Neural cell (in vitro differentiated cells): ENCODE measurements at regions not wholly inside any gene's neighbourhood (a gene's known extent, or its start where the extent isn't known, plus 50 kb on each side); places are given as distances from the start of the nearest gene placed in this dataset.

Source experiments
- H2AFZ ChIP-seq: fragments of 200-600, 300-800 bp; sonication (generic), shearing (Covaris generic); 2 replicates; pipeline ENCODE4 v1.6.0; 2014; ENCODE audit warnings: low read depth, mild to moderate bottlenecking, antibody characterized with exemption, low read length, moderate library complexity
- H3F3A ChIP-seq: fragments of 200-600 bp; shearing (Covaris generic); 2 replicates; pipeline ENCODE4 v1.6.1; 2016; ENCODE audit warnings: mild to moderate bottlenecking, moderate library complexity, mixed read lengths, antibody characterized with exemption, low read length; ENCODE audit not compliant: insufficient read depth, poor library complexity, severe bottlenecking
- H3K27ac ChIP-seq: fragments of 200-600, 300-800 bp; sonication (generic), shearing (Covaris generic); 2 replicates; pipeline ENCODE4 v1.5.1; 2014; ENCODE audit warnings: mild to moderate bottlenecking, low read length, moderate library complexity
- H3K27me3 ChIP-seq: fragments of 300-800, 200-600 bp; sonication (generic), shearing (Covaris generic); 2 replicates; pipeline ENCODE4 v1.6.0; 2014; ENCODE audit warnings: mild to moderate bottlenecking, low read depth, low read length, moderate library complexity; ENCODE audit not compliant: insufficient read depth
- H3K36me3 ChIP-seq: fragments of 300-800, 200-600 bp; sonication (generic), shearing (Covaris generic); 2 replicates; pipeline ENCODE4 v1.5.1; 2014; ENCODE audit warnings: mild to moderate bottlenecking, antibody characterized with exemption, low read length, moderate library complexity; ENCODE audit not compliant: insufficient read depth
- H3K4me2 ChIP-seq: fragments of 300-800, 200-600 bp; sonication (generic), shearing (Covaris generic); 2 replicates; pipeline ENCODE4 v1.6.0; 2014; ENCODE audit warnings: mild to moderate bottlenecking, low read length
- H3K4me3 ChIP-seq: fragments of 300-800, 200-600 bp; sonication (generic), shearing (Covaris generic); 2 replicates; pipeline ENCODE4 v1.5.1; 2014; ENCODE audit warnings: mild to moderate bottlenecking, low read length, moderate library complexity
- H3K79me2 ChIP-seq: fragments of 200-600 bp; shearing (Covaris generic); replicated peaks from 2 replicates; pipeline ENCODE4 v1.6.0; 2014; ENCODE audit warnings: mild to moderate bottlenecking, low read length, moderate library complexity; ENCODE audit not compliant: insufficient read depth
- H3K9ac ChIP-seq: fragments of 300-800, 200-600 bp; sonication (generic), shearing (Covaris generic); 2 replicates; pipeline ENCODE4 v1.6.1; 2016; ENCODE audit warnings: mild to moderate bottlenecking, low read length, mixed read lengths
- H3K9me2 ChIP-seq: fragments of 200-600 bp; shearing (Covaris generic); 2 replicates; pipeline ENCODE4 v1.6.1; 2016; ENCODE audit warnings: mild to moderate bottlenecking, low read length, mixed read lengths; ENCODE audit not compliant: insufficient read depth
- H3K9me3 ChIP-seq: fragments of 200-600, 300-800 bp; sonication (generic), shearing (Covaris generic); 2 replicates; pipeline ENCODE4 v1.6.1; 2016; ENCODE audit warnings: mild to moderate bottlenecking, mixed run types, low read length, moderate library complexity, mixed read lengths
- H4K20me1 ChIP-seq: fragments of 200-600 bp; shearing (Covaris generic); 2 replicates; pipeline ENCODE4 v1.6.1; 2016; ENCODE audit warnings: mild to moderate bottlenecking, mixed run types; ENCODE audit not compliant: insufficient read depth
- EP300 ChIP-seq: fragments of 450-650 bp; conservative IDR thresholded peaks from 2 replicates; pipeline ENCODE4 v1.6.1; 2014; ENCODE audit warnings: antibody characterized with exemption, mild to moderate bottlenecking, moderate library complexity; ENCODE audit not compliant: poor library complexity, severe bottlenecking
- EZH2 ChIP-seq: fragments of 200-600, 300-800 bp; shearing (Covaris generic), sonication (generic); IDR thresholded peaks from 2 replicates; pipeline ENCODE4 v1.6.1; 2014; ENCODE audit warnings: antibody characterized with exemption, low read length, borderline replicate concordance, mild to moderate bottlenecking; ENCODE audit not compliant: insufficient read depth, poor library complexity, severe bottlenecking
- MXI1 ChIP-seq: fragments of 450-650 bp; conservative IDR thresholded peaks from 2 replicates; pipeline ENCODE4 v1.6.1; 2014; ENCODE audit warnings: antibody characterized with exemption, mild to moderate bottlenecking; ENCODE audit not compliant: poor library complexity, severe bottlenecking
- POLR2AphosphoS5 ChIP-seq: IDR thresholded peaks from 2 replicates; pipeline ENCODE4 v1.6.1; 2012
- RAD21 ChIP-seq: fragments of 450-650 bp; conservative IDR thresholded peaks from 2 replicates; pipeline ENCODE4 v1.6.1; 2014; ENCODE audit warnings: antibody characterized with exemption, mild to moderate bottlenecking, moderate library complexity
- SMC3 ChIP-seq: fragments of 450-650 bp; conservative IDR thresholded peaks from 2 replicates; pipeline ENCODE4 v1.6.1; 2014; ENCODE audit warnings: antibody characterized with exemption, mild to moderate bottlenecking, moderate library complexity; ENCODE audit not compliant: poor library complexity
- TAF1 ChIP-seq: IDR thresholded peaks from 2 replicates; pipeline ENCODE4 v1.6.1; 2012; ENCODE audit warnings: low read depth
- TF ChIP-seq, protein P1 (sequence below): IDR thresholded peaks from 2 replicates; pipeline ENCODE4 v1.6.1; 2012; ENCODE audit warnings: borderline replicate concordance
- TF ChIP-seq, protein P2 (sequence below): fragments of 450-650 bp; IDR thresholded peaks from 2 replicates; pipeline ENCODE4 v1.5.1; 2014; ENCODE audit warnings: antibody characterized with exemption, mild to moderate bottlenecking, moderate library complexity; ENCODE audit not compliant: poor library complexity, severe bottlenecking

DNA sequence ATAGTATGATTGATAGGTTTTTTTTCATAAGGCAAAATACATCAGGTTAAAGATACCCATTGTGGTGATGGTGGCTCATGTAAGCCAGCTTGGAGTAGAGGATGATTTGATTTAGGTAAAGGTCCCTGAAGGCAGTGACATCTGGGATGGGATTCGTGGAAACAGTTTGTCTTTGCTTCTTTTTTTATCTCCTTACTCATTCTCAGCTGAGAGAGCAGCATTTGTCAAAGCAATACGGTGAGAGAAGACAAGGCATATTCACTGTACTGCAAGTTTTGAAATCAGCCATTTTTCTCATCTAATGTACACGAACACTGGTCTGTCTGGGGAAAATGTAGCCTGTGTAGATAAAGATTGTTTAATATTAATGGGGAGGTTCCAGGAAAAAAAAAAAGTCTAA is 749.1 kb downstream of the SQOR start:
- H3K9me3 ChIP-seq = no peaks in the 10 kb centered on the region
- no peaks in the 10 kb centered on the region for H3F3A ChIP-seq
- no peak overlapping the region for H3K4me3 ChIP-seq
- no peaks in the 10 kb centered on the region for H3K36me3 ChIP-seq
- no peaks in the 10 kb centered on the region for H3K27me3 ChIP-seq
- H3K79me2 ChIP-seq = no peaks in the 10 kb centered on the region
- H4K20me1 ChIP-seq = no peaks in the 10 kb centered on the region
- no peaks in the 10 kb centered on the region for H3K9me2 ChIP-seq
- no peak overlapping the region for H3K9ac ChIP-seq
- TF ChIP-seq SMC3 (no peak), POLR2AphosphoS5 (no peak), EZH2 (no peak), RAD21 (no peak), TAF1 (no peak), EP300 (no peak), MXI1 (no peak)
- TF ChIP-seq, protein P1, sequence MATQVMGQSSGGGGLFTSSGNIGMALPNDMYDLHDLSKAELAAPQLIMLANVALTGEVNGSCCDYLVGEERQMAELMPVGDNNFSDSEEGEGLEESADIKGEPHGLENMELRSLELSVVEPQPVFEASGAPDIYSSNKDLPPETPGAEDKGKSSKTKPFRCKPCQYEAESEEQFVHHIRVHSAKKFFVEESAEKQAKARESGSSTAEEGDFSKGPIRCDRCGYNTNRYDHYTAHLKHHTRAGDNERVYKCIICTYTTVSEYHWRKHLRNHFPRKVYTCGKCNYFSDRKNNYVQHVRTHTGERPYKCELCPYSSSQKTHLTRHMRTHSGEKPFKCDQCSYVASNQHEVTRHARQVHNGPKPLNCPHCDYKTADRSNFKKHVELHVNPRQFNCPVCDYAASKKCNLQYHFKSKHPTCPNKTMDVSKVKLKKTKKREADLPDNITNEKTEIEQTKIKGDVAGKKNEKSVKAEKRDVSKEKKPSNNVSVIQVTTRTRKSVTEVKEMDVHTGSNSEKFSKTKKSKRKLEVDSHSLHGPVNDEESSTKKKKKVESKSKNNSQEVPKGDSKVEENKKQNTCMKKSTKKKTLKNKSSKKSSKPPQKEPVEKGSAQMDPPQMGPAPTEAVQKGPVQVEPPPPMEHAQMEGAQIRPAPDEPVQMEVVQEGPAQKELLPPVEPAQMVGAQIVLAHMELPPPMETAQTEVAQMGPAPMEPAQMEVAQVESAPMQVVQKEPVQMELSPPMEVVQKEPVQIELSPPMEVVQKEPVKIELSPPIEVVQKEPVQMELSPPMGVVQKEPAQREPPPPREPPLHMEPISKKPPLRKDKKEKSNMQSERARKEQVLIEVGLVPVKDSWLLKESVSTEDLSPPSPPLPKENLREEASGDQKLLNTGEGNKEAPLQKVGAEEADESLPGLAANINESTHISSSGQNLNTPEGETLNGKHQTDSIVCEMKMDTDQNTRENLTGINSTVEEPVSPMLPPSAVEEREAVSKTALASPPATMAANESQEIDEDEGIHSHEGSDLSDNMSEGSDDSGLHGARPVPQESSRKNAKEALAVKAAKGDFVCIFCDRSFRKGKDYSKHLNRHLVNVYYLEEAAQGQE = no peak
- TF ChIP-seq, protein P2, sequence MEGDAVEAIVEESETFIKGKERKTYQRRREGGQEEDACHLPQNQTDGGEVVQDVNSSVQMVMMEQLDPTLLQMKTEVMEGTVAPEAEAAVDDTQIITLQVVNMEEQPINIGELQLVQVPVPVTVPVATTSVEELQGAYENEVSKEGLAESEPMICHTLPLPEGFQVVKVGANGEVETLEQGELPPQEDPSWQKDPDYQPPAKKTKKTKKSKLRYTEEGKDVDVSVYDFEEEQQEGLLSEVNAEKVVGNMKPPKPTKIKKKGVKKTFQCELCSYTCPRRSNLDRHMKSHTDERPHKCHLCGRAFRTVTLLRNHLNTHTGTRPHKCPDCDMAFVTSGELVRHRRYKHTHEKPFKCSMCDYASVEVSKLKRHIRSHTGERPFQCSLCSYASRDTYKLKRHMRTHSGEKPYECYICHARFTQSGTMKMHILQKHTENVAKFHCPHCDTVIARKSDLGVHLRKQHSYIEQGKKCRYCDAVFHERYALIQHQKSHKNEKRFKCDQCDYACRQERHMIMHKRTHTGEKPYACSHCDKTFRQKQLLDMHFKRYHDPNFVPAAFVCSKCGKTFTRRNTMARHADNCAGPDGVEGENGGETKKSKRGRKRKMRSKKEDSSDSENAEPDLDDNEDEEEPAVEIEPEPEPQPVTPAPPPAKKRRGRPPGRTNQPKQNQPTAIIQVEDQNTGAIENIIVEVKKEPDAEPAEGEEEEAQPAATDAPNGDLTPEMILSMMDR = no peak
- H3K27ac ChIP-seq = no peak overlapping the region
- no peak overlapping the region for H2AFZ ChIP-seq
- H3K4me2 ChIP-seq = no peak overlapping the region

DNA sequence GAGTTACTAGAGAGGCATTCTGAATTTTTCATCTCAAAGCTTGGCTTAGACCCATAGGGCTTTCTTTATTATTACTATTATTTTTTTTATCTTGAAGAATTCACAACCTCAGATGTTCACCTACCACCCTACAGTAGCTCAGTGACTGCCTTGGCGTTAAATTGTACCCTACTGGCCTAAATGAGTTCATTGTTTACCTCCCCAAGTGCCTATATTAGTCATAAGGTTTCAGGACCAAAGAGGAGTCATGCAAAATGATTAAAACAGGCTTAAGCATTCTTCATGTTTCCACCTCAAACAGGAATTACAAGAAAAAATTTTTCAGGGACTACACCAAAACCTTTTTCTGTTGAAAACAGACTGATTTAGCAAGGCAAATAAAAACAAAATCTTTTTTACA is 751.5 kb downstream of the SQOR start:
- no peak overlapping the region for H3K9ac ChIP-seq
- H3K4me2 ChIP-seq = no peak overlapping the region
- TF ChIP-seq POLR2AphosphoS5 (no peak), RAD21 (no peak), MXI1 (no peak), SMC3 (no peak), EZH2 (no peak), TAF1 (no peak), EP300 (no peak)
- TF ChIP-seq, protein P2 = no peak
- TF ChIP-seq, protein P1 = no peak
- H2AFZ ChIP-seq = no peak overlapping the region
- H3K27ac ChIP-seq = no peak overlapping the region
- no peaks in the 10 kb centered on the region for H3K27me3 ChIP-seq
- H3K4me3 ChIP-seq = no peak overlapping the region
- H3F3A ChIP-seq = no peaks in the 10 kb centered on the region
- H4K20me1 ChIP-seq = no peaks in the 10 kb centered on the region
- no peaks in the 10 kb centered on the region for H3K36me3 ChIP-seq
- no peaks in the 10 kb centered on the region for H3K9me3 ChIP-seq
- H3K9me2 ChIP-seq = no peaks in the 10 kb centered on the region
- H3K79me2 ChIP-seq = no peaks in the 10 kb centered on the region
